GM06990 (cell line): ENCODE measurements at regions not wholly inside any gene's neighbourhood (a gene's known extent, or its start where the extent isn't known, plus 50 kb on each side); places are given as distances from the start of the nearest gene placed in this dataset.

Source experiments
- DNase-seq: peaks from one replicate; pipeline ENCODE4 v3.0.0-alpha.2; 2011; ENCODE audit not compliant: insufficient read length; ENCODE audit errors: extremely low read depth
- H3K27me3 ChIP-seq: replicated peaks from 2 replicates; pipeline ENCODE4 v1.6.0; 2011; ENCODE audit warnings: low read length; ENCODE audit not compliant: control insufficient read depth, insufficient read depth
- H3K36me3 ChIP-seq: 2 replicates; pipeline ENCODE4 v1.5.1; 2011; ENCODE audit warnings: low read length; ENCODE audit not compliant: control insufficient read depth, insufficient read depth
- H3K4me3 ChIP-seq: replicated peaks from 2 replicates; pipeline ENCODE4 v1.5.1; 2011; ENCODE audit warnings: low read depth, mild to moderate bottlenecking, control low read depth, low read length
- TF ChIP-seq, protein P1 (sequence below): IDR thresholded peaks from 2 replicates; pipeline ENCODE4 v1.5.1; 2011; ENCODE audit warnings: low read length, control low read depth, mild to moderate bottlenecking, inconsistent platforms; ENCODE audit not compliant: insufficient read depth, poor library complexity, severe bottlenecking

DNA sequence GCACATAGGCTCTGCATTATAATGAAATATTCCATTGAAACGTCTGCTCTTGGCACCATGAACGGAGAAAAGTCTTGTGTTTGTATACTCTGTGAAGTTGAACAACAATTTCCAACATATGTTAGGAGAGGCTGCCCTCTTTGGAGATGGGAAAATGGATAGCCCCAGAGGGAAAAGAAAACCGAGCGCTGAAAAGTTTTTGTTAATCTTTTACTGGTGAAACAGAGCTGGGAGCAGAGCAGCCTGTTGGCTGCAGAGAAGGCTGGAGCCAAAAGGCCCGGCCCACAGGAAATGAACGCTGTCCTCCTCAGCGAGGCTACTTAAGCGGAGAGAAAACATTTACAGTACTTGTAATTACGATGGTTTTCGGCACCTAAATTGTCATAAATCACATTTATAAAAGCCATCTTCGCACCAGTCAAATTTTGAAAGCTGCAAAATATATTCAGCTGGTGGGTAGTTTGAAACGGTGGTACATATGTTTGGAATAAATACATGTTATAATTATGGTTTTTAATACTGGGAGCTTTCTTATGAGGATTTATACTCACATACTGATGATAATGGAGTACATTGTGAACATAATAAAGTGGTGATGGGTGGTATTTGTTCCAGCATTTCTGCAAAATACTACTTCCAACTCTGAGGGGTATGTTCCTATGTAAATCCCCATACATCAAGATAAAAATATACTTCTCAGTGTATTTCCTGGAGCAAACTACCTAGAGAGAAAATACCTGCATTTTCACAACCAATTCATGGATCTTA is 129.6 kb upstream of the CNTLN start:
- TF ChIP-seq, protein P1, sequence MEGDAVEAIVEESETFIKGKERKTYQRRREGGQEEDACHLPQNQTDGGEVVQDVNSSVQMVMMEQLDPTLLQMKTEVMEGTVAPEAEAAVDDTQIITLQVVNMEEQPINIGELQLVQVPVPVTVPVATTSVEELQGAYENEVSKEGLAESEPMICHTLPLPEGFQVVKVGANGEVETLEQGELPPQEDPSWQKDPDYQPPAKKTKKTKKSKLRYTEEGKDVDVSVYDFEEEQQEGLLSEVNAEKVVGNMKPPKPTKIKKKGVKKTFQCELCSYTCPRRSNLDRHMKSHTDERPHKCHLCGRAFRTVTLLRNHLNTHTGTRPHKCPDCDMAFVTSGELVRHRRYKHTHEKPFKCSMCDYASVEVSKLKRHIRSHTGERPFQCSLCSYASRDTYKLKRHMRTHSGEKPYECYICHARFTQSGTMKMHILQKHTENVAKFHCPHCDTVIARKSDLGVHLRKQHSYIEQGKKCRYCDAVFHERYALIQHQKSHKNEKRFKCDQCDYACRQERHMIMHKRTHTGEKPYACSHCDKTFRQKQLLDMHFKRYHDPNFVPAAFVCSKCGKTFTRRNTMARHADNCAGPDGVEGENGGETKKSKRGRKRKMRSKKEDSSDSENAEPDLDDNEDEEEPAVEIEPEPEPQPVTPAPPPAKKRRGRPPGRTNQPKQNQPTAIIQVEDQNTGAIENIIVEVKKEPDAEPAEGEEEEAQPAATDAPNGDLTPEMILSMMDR: no peak
- no peak overlapping the region for H3K4me3 ChIP-seq
- H3K36me3 ChIP-seq: no peaks in the 10 kb centered on the region
- H3K27me3 ChIP-seq: no peaks in the 10 kb centered on the region
- DNase-seq: no peak

DNA sequence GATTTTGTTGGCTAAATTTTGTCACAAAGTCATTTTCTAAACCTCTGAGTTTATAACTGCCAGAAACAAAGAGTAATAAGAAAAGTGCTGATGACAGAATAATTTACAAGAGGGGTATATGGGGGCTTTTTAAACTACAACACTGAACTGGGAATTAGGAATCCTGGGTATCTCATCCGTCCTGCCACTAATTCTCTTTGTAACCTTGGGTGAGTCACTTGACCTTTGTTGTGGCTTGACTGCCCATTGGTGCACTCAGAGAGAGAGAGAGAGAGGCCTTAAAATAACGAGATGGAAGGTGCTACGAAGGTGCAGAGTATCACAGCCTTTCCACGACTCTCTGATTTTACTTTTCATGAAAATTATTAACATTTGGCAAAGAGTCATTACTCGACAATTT is 130.3 kb upstream of the CNTLN start:
- no peak overlapping the region for H3K4me3 ChIP-seq
- TF ChIP-seq, protein P1: no peak
- no peaks in the 10 kb centered on the region for H3K27me3 ChIP-seq
- H3K36me3 ChIP-seq: no peaks in the 10 kb centered on the region
- DNase-seq: no peak

DNA sequence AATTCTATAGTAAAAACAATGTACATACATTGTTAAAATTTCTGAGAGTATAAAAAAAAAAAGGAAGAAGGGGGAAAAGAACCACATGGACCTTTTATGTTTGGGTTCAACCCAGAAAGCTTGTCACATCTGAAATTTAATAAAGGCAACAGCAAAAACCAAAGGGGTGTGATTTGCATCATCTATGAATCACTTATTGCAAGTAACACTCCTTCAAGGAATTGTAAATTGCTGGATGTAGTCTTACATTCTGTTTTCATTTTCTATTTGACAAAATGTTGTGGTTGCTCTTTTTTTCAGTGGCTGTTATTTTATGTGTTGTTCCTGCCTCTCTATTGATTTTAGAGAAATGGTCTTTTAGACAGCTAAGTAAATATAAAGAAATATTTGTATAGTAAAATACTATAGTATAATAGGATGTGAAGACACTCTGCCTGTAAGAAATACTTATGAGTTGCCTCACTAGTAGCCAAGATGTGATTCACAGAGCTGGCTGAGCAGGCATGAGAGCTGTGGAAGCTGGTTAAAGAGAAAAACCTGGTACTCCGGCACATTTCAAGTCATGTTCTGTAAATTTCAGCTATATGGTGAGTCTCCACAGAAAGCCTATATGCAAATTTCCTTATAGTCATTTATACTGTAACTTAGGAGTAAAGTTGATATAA is 131.1 kb upstream of the CNTLN start:
- no peak for DNase-seq

DNA sequence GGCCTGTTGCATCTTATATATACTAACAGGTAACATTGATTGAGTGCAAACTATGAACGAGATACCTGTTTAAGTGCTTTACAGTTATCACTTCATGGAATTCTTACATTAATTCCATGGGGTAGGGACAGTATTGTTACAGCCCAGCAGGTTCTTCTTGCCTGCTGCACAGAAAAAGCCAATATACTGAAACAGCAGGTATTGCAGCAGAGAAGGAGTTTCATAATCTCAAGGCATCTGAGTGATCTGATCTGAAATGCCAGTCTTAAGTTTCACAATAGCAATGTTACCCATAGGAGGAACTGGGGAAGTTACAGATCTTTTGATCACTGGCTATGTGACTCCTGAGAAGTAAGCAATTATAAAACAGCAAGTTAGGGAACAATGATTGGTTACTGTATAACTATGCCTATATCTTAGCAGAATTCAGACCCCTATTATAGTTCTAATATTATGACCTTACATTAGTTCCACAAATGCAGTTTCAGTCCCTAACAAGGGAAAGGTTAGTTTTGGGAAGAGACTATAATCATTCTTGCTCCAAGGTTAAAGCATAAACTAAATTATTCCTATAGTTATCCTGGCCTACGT is 126.5 kb upstream of the BNC2 start:
- no peak for DNase-seq
- no peak overlapping the region for H3K4me3 ChIP-seq
- TF ChIP-seq, protein P1: no peak
- no peaks in the 10 kb centered on the region for H3K36me3 ChIP-seq
- H3K27me3 ChIP-seq: no peaks in the 10 kb centered on the region

More for the DNA sequence above, 131.1 kb upstream of the CNTLN start:
- Histone ChIP-seq H3K27me3 (no peaks in the 10 kb centered on the region), H3K4me3 (no peak overlapping the region), H3K36me3 (no peaks in the 10 kb centered on the region)
- TF ChIP-seq, protein P1: no peak

DNA sequence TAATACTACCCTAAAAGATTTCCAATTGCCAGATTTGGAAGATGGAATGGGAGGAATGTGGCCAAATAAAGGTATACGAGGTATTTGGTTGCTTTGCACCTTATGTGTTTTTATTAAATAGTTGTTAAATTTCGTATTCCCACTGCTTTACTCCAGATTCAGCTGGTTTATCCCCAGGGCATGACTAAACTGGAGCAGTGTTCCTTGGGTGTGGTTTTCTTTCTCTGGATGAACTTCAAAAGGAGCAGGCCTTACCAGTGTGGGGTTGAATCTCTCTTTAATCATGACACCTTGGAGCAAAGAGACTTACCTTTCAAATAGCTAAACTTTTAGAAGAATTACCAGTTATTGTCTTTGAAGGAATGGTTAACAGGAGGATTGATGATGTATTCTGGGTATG is 121.7 kb upstream of the BNC2 start:
- Histone ChIP-seq H3K4me3 (no peak overlapping the region), H3K27me3 (no peaks in the 10 kb centered on the region; the same call in 1 of the 2 replicates), H3K36me3 (no peaks in the 10 kb centered on the region)
- no peak for DNase-seq
- TF ChIP-seq, protein P1: no peak
